GM19043 (cell line): ENCODE measurements at regions not wholly inside any gene's neighbourhood (a gene's known extent, or its start where the extent isn't known, plus 50 kb on each side); places are given as distances from the start of the nearest gene placed in this dataset.

ENCODE experiments used
- ATAC-seq: cut with Tn5 transposase; IDR thresholded peaks from one replicate; pipeline ENCODE4 v1.9.1; 2021; ENCODE audit warnings: low read depth; ENCODE audit not compliant: unreplicated experiment

GRCh38 chr6:21375151-21376116 is 218.1 kb upstream of the SOX4 start:
- ATAC-seq: peak; percentile 56

GRCh38 chr6:21377356-21377755 is 216.2 kb upstream of the SOX4 start:
- no peak for ATAC-seq

- no peak for ATAC-seq
Observed at GRCh38 chr6:21381331-21381963, 212.1 kb upstream of the SOX4 start.

- no peak for ATAC-seq
Observed at GRCh38 chr6:21382821-21383449, 210.6 kb upstream of the SOX4 start.

- no peak for ATAC-seq
Observed at GRCh38 chr6:21383450-21384085, 210.0 kb upstream of the SOX4 start.

GRCh38 chr6:21384216-21384615 is 209.3 kb upstream of the SOX4 start:
- ATAC-seq: no peak

- no peak for ATAC-seq
Observed at GRCh38 chr6:21386744-21387143, 206.8 kb upstream of the SOX4 start.

GRCh38 chr6:21390532-21391213 is 202.9 kb upstream of the SOX4 start:
- no peak for ATAC-seq

- ATAC-seq: no peak
Observed at GRCh38 chr6:21392177-21392576, 201.4 kb upstream of the SOX4 start.

- no peak for ATAC-seq
Observed at GRCh38 chr6:21393441-21394165, 199.9 kb upstream of the SOX4 start.

- ATAC-seq: no peak
Observed at GRCh38 chr6:21395121-21395520, 198.4 kb upstream of the SOX4 start.

- no peak for ATAC-seq
Observed at GRCh38 chr6:21396313-21396712, 197.2 kb upstream of the SOX4 start.

GRCh38 chr6:21398741-21399325 is 194.7 kb upstream of the SOX4 start:
- ATAC-seq: no peak

GRCh38 chr6:21402368-21402767 is 191.2 kb upstream of the SOX4 start:
- ATAC-seq: peak; percentile 52

- peak; percentile 78 for ATAC-seq
Observed at GRCh38 chr6:21404577-21404976, 189.0 kb upstream of the SOX4 start.

GRCh38 chr6:21406316-21406715 is 187.2 kb upstream of the SOX4 start:
- ATAC-seq: no peak

GRCh38 chr6:21409231-21409630 is 184.3 kb upstream of the SOX4 start:
- ATAC-seq: no peak

GRCh38 chr6:21413428-21413827 is 180.1 kb upstream of the SOX4 start:
- ATAC-seq: no peak

- ATAC-seq: no peak
Observed at GRCh38 chr6:21414065-21414464, 179.5 kb upstream of the SOX4 start.
